Motor neuron (in vitro differentiated cells): ENCODE measurements at regions not wholly inside any gene's neighbourhood (a gene's known extent, or its start where the extent isn't known, plus 50 kb on each side); places are given as distances from the start of the nearest gene placed in this dataset.
"Not testable (repeated sequence)": the region's sequence is repeated elsewhere in the genome, so short reads cannot be mapped to it uniquely, and the experiment has no call there.

Experiments used
- ATAC-seq, 8 experiments: fragments of 200-7000 bp; cut with Tn5 transposase; replicated peaks in 6 of 8; 2 replicates each; pipeline ENCODE4 v1.8.0; 2021; ENCODE audit warnings: mild to moderate bottlenecking in 8 of 8, moderate library complexity in 8 of 8
- H3K27ac ChIP-seq, 2 donors: fragments of 250-450 bp; sonication (Bioruptor Pico); 2 replicates each; pipeline ENCODE4 v1.9.0; 2021; ENCODE audit warnings: antibody characterized with exemption in 2 of 2, mild to moderate bottlenecking in 2 of 2, moderate library complexity in 1 of 2
- H3K4me1 ChIP-seq, 2 donors: fragments of 250-450 bp; sonication (Bioruptor Pico); replicated peaks in 1 of 2; 2 replicates each; pipeline ENCODE4 v1.6.1; 2021; ENCODE audit warnings: antibody characterized with exemption in 2 of 2, mild to moderate bottlenecking in 2 of 2, moderate library complexity in 1 of 2
- H3K4me3 ChIP-seq, 5 donors: fragments of 250-450 bp; sonication (Bioruptor Pico); 2 replicates each; pipeline ENCODE4 v1.9.0; 2021; ENCODE audit warnings: antibody characterized with exemption in 5 of 5, mild to moderate bottlenecking in 5 of 5, moderate library complexity in 4 of 5
- WGBS, 10 experiments: fragments of 450-650 bp; shearing (Covaris generic); methylation state at CpG; one replicate each; pipeline ENCODE4 v1.0.0; 2022; 5-methylcytosine and 5-hydroxymethylcytosine counted together
- in situ Hi-C, 9 experiments: fragments of 400-800 bp; cut with MboI; loops; one replicate each; pipeline ENCODE4 v1.15.0; 2021; ENCODE audit warnings: low sequenced_read_pairs in 9 of 9, low pct_unique_long_range_greater_than_20kb in 2 of 9; ENCODE audit not compliant: unreplicated experiment in 9 of 9

DNA sequence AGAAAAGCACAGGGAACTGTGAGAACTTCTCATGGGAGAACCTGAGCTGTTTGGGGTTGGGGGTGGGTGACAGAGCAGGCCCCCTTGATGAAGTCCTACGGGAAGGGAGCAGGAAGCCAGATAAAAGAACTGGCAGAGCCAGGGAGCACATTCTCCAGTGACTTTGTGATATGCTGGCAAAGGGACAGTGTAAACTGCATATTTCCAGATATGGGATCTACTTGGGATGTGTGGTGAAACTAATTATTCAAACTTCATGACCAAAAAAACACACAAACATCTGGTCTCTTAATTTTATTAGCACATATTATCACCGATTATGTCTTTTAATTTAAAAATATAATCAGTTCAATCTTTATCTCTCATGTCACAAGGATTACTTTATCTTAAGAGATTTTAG, 266.0 kb downstream of the PAPSS1 start:
- ATAC-seq = no peak
- in situ Hi-C loops = no loop called here

DNA sequence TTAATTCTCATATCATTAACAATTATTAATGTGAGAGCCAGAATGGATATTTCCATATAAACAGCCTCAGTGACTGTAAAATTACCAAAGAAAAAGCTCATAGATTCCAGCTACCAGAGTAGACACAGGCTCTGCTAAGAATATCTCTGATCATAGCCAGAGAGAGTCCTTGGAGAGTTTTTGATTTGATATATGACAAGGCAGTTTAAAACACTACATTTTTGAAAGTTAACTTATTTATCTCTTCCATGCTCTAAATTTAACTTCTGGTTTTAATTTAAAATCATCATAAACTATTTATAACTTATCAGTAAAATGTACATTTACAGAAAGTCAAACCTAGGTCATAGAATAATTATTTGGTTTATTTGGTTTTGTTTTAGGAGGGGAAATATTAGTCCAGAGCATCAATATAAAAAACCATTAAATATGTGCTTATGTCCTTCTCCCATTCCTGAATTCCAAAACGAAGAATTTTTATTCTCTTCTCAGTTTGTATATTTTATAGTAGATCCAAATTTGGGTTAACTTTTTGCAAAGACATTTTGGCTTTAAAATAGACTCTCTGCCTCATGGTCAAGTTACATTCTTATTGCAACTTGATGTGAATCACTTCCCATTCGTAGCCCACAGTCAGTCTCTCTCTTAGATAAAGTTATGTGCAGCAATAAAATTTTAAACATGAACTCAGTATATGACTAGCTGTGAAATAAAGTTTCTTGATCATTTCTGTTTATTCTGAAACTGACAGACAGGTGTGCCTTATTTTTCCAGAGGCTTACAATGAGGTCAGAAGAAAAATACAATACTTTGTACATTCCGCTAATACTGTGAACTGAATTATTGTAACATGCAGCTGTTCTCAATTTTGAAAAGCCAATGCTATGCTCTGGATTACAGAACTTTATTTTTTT, 267.1 kb downstream of the PAPSS1 start:
- Histone ChIP-seq H3K4me3 (no peak overlapping the region), H3K27ac (no peak overlapping the region), H3K4me1 (no peaks in the 10 kb centered on the region)
- ATAC-seq = no peak
- in situ Hi-C loops = no loop called here
- whole genome bisulfite sequencing, 10 experiments = 25 to 82% (median 57%) methylated on average over 2 to 3 of the region's 3 CpGs

More for the DNA sequence above, 266.0 kb downstream of the PAPSS1 start:
- Histone ChIP-seq H3K27ac (no peak overlapping the region), H3K4me3 (no peak overlapping the region), H3K4me1 (no peaks in the 10 kb centered on the region)
- 0 to 100% (median 80%) methylated on average over 1 to 2 of the region's 2 CpGs; no CpG with 5 or more reads in 1 of the 10 experiments for WGBS, 10 experiments

GRCh38 chr4:107449611-107450369, 270.2 kb downstream of the PAPSS1 start:
- WGBS, 10 experiments = 50 to 100% (median 84%) methylated on average over 1 to 4 of the region's 4 CpGs
- Histone ChIP-seq H3K4me1 (no peaks in the 10 kb centered on the region), H3K27ac (no peak overlapping the region), H3K4me3 (no peak overlapping the region)
- ATAC-seq = no peak
- in situ Hi-C loops = no loop called here

DNA sequence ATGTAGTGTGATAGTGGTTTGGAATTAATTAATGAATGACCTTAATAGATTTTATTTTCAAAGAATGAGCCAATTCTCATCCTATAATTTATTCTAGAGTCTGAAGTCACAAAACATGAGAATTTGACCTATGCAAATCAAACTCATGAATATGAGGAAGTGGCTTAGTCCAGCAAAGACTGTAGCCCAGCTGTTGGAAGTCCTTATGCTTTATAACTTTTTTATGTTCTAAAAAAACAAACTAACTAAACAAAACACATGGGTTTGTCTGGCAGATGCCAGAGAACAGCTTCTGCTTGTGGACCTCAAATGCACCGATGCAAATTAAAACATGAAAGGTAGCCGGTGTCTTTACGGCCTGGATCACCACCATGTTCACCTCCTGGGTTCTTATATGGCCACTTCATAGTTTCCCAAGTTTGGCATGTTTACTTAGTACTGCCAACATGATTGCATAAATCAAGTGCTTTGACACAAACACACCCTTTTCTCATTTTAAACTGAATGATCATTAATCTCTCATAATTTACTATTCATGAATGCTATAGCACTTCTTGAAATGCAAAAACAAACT, 277.4 kb downstream of the PAPSS1 start:
- WGBS, 10 experiments = 0 to 100% (median 67%) methylated on average over 1 to 3 of the region's 3 CpGs; no CpG with 5 or more reads in 4 of the 10 experiments
- H3K27ac ChIP-seq = no peak overlapping the region
- H3K4me1 ChIP-seq = no peaks in the 10 kb centered on the region
- H3K4me3 ChIP-seq = no peak overlapping the region
- in situ Hi-C loops = no loop called here
- ATAC-seq = peak in 2 of 8 experiments; percentile 66 to 70

- peak in 4 of 8 experiments; percentile 23 to 77 (median 46) for ATAC-seq
- WGBS, 10 experiments = 0 to 89% (median 78%) methylated on average over 1 to 3 of the region's 3 CpGs; no CpG with 5 or more reads in 5 of the 10 experiments
- Histone ChIP-seq H3K4me1 (no peaks in the 10 kb centered on the region), H3K4me3 (no peak overlapping the region), H3K27ac (no peak overlapping the region)
- in situ Hi-C loops = no loop called here
Observed at GRCh38 chr4:107439401-107439800, 280.6 kb downstream of the PAPSS1 start.

DNA sequence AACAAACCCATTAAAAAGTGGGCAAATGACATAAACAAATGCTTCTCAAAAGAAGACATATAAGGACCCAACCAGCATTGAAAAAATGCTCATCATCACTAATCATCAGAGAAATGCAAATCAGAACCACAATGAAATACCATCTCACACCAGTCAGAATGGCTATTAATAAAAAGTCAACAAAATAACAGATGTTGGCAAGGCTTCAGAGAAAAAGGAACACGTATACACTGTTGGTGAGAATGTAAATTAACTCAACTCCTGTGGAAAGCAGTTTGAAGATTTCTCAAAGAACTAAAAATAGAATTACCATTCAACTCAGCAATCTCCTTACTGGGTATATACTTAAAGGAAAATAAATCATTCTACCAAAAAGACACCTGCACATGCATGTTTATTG, 283.6 kb downstream of the PAPSS1 start:
- H3K4me1 ChIP-seq, H3K27ac ChIP-seq, in situ Hi-C loops, ATAC-seq, H3K4me3 ChIP-seq: not testable (repeated sequence)
- 0 to 100% (median 42%) methylated on average over 1 of the region's 1 CpG; no CpG with 5 or more reads in 2 of the 10 experiments for WGBS, 10 experiments

DNA sequence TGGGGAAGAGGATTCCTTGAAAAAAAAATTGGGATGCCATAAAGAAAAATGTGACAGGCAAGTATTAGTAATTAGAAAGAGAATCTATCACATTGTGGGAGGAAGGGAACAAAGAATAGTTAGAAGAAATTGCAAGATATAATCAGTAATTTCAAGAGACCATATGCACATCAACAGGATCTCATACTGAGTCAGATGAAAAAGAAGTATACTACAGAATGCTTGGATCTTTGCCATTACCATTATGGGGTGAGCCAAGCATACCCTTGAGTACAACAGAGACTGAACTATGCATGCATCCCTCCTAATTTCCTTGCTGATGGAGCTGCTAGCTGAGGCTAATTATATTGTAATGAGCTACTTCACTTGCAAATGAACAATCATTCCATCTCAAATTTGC, 287.6 kb downstream of the PAPSS1 start:
- in situ Hi-C loops = no loop called here
- Histone ChIP-seq H3K4me1 (no peaks in the 10 kb centered on the region), H3K4me3 (no peak overlapping the region), H3K27ac (no peak overlapping the region)
- peak in 3 of 8 experiments; percentile 52 to 65 (median 65) for ATAC-seq

- no peak overlapping the region for H3K4me3 ChIP-seq
- 50 to 90% (median 76%) methylated on average over 2 of the region's 2 CpGs for WGBS, 10 experiments
Observed at GRCh38 chr4:107423677-107424405, 296.2 kb downstream of the PAPSS1 start.

DNA sequence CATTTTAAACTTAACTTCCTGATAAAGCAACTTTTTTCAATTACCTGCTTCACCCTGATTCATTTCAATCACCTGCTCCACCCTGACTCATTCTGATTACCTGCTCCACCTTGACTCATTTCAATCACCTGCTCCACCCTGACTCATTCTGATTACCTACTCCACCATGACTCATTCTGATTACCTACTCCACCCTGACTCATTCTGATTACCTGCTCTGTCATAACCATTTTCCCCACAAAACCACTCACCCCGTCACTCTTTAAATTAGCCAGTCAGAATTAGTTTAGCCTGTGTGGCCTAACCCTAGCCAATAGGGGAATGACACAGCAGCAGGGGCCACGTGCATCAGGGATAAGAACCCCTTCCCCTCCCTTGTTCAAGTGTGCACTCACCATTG, 300.5 kb downstream of the PAPSS1 start:
- ATAC-seq, in situ Hi-C loops, H3K4me3 ChIP-seq, H3K4me1 ChIP-seq, H3K27ac ChIP-seq: not testable (repeated sequence)
- WGBS, 10 experiments = 33 to 100% (median 79%) methylated on average over 1 to 2 of the region's 2 CpGs; no CpG with 5 or more reads in 5 of the 10 experiments

More at GRCh38 chr4:107423677-107424405, 296.2 kb downstream of the PAPSS1 start:
- no peak for ATAC-seq
- Histone ChIP-seq H3K27ac (no peak overlapping the region), H3K4me1 (no peaks in the 10 kb centered on the region)
- in situ Hi-C loops = no loop called here

DNA sequence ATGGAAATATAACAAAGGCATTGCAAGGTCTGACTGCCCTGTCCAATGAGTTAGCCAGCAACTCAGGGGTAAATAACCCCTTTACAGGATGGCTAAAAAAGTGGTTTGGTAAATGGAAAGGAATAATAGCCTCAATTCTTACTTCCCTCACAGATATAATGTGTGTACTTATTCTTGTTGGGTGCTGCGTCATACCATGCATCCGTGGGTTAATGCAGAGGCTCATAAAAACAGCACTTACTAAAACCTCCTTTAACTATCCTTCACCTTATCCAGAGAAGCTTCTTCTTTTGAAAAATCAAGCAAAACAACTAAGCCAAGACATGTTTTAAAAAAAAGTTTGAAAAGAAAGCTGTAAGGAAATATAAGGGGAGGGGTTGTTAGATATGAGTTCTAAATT, 301.0 kb downstream of the PAPSS1 start:
- ATAC-seq = no peak
- Histone ChIP-seq H3K27ac (no peak overlapping the region), H3K4me1 (no peaks in the 10 kb centered on the region), H3K4me3 (no peak overlapping the region)
- in situ Hi-C loops = no loop called here
- 0 to 92% (median 56%) methylated on average over 1 to 2 of the region's 2 CpGs; no CpG with 5 or more reads in 4 of the 10 experiments for WGBS, 10 experiments

DNA sequence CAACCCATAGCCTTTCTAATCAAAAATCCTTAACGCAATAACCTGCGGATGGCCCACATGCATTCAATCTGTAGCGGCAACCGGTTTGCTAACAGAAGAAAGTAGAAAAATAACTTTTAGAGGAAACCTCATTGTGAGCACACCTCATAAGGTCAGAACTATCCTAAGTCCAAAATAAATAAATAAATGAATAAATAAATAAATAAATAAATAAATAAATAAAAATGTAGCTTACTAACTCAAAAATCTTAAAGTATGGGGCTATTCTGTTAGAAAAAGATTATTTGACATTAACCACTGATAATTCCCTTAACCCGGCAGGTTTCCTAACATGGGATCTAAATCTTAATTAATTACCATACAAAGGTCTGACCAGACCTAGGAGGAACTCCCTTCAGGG, 304.5 kb downstream of the PAPSS1 start:
- H3K27ac ChIP-seq, ATAC-seq, in situ Hi-C loops, H3K4me1 ChIP-seq, H3K4me3 ChIP-seq: not testable (repeated sequence)
- 68 to 98% (median 90%) methylated on average over 3 to 5 of the region's 5 CpGs for WGBS, 10 experiments

- H3K27ac ChIP-seq, H3K4me3 ChIP-seq, in situ Hi-C loops, H3K4me1 ChIP-seq, ATAC-seq: not testable (repeated sequence)
- 44 to 91% (median 75%) methylated on average over 1 to 4 of the region's 7 CpGs; no CpG with 5 or more reads in 3 of the 10 experiments for WGBS, 10 experiments
Observed at GRCh38 chr4:107409872-107410271, 310.2 kb downstream of the PAPSS1 start.
